Upper lobe of left lung (tissue), 4 donors: ENCODE measurements at regions not wholly inside any gene's neighbourhood (a gene's known extent, or its start where the extent isn't known, plus 50 kb on each side); places are given as distances from the start of the nearest gene placed in this dataset.

Experiments used
- EP300 ChIP-seq, 4 donors: sonication (generic); formaldehyde crosslinking; IDR thresholded peaks; one replicate each; pipeline ENCODE4 v1.5.1; 2017; ENCODE audit warnings: antibody characterized with exemption in 4 of 4, control low read depth in 2 of 4
- POLR2A ChIP-seq, 4 donors: fragments of 450-650 bp; IDR thresholded peaks; one replicate each; pipeline ENCODE4 v1.5.1; 2016 to 2017; ENCODE audit warnings: antibody characterized with exemption in 4 of 4, mild to moderate bottlenecking in 2 of 4
- POLR2AphosphoS5 ChIP-seq, 2 donors: sonication (generic); formaldehyde crosslinking; IDR thresholded peaks; one replicate each; pipeline ENCODE4 v1.5.1; 2017; ENCODE audit warnings: antibody characterized with exemption in 2 of 2
- TF ChIP-seq, protein P1 (sequence below), 6 experiments: fragments of 450-650 bp in 4 of 6; fragments of 200-600 bp in 2 of 6; sonication (generic) in 2 of 6; IDR thresholded peaks; one replicate each; pipeline ENCODE4 v1.5.1; 2016 to 2019; ENCODE audit warnings: antibody characterized with exemption in 6 of 6

DNA sequence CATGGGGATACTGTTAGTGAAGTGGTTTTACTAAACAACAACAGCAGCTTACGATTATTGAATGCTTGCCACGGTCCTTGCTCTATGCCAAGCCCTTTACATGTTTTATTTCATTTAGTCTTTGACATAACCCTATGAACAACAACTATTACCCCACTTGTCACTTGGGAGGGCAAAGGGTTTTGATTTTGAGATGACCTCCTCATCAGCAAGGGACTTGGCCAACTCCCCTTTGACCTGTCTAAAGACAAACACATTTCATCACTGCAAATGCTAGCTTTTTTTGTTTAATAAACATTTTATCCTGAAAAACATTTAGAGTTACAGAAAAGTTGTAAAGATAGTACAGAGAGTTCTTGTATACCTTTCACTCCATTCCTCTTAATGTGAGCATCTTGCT, 152.5 kb upstream of the WNT4 start:
- TF ChIP-seq, protein P1, sequence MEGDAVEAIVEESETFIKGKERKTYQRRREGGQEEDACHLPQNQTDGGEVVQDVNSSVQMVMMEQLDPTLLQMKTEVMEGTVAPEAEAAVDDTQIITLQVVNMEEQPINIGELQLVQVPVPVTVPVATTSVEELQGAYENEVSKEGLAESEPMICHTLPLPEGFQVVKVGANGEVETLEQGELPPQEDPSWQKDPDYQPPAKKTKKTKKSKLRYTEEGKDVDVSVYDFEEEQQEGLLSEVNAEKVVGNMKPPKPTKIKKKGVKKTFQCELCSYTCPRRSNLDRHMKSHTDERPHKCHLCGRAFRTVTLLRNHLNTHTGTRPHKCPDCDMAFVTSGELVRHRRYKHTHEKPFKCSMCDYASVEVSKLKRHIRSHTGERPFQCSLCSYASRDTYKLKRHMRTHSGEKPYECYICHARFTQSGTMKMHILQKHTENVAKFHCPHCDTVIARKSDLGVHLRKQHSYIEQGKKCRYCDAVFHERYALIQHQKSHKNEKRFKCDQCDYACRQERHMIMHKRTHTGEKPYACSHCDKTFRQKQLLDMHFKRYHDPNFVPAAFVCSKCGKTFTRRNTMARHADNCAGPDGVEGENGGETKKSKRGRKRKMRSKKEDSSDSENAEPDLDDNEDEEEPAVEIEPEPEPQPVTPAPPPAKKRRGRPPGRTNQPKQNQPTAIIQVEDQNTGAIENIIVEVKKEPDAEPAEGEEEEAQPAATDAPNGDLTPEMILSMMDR (IDR thresholded peaks at IDR 0.05) = no peak
- TF ChIP-seq POLR2A (IDR thresholded peaks at IDR 0.05) (no peak), POLR2AphosphoS5 (IDR thresholded peaks at IDR 0.05) (no peak), EP300 (IDR thresholded peaks at IDR 0.05) (no peak)
